Naive thymus-derived CD4-positive, alpha-beta T cell (primary cell): ENCODE measurements at regions not wholly inside any gene's neighbourhood (a gene's known extent, or its start where the extent isn't known, plus 50 kb on each side); places are given as distances from the start of the nearest gene placed in this dataset.
"Not testable (repeated sequence)": the region's sequence is repeated elsewhere in the genome, so short reads cannot be mapped to it uniquely, and the experiment has no call there.

Experiments
- ATAC-seq: fragments of 150-1000 bp; cut with Tn5 transposase; 2 replicates; pipeline ENCODE4 v1.10.0; 2021; ENCODE audit warnings: mild to moderate bottlenecking, moderate library complexity
- CTCF ChIA-PET: fragments of 350-600 bp; sonication (Branson Sonifier 250); formaldehyde crosslinking; loops from one replicate; lab custom pipeline; 2021; ENCODE audit warnings: antibody characterized with exemption; lab: Charles Lee
- POLR2A ChIA-PET: fragments of 350-600 bp; sonication (Branson Sonifier 250); formaldehyde crosslinking; loops from one replicate; lab custom pipeline; 2021; ENCODE audit warnings: antibody characterized with exemption, inconsistent platforms; lab: Charles Lee
- DNase-seq, 9 donors: peaks; one replicate each; pipeline versions ENCODE4 v3.0.0 to v3.0.0-alpha.2; 2020 to 2022; ENCODE audit warnings: mixed read lengths in 1 of 9
- H3K27ac ChIP-seq: one replicate; pipeline ENCODE4 v1.7.0; 2013; ENCODE audit warnings: mild to moderate bottlenecking, low read depth, low read length, moderate library complexity
- H3K27me3 ChIP-seq, 2 donors: one replicate each; pipeline ENCODE4 v1.7.0; 2013; ENCODE audit warnings: low read length in 2 of 2, mild to moderate bottlenecking in 2 of 2, moderate library complexity in 2 of 2; ENCODE audit not compliant: control insufficient read depth in 2 of 2, insufficient read depth in 2 of 2
- H3K36me3 ChIP-seq, 3 experiments: 1 replicate in 2 of 3; 2 replicates in 1 of 3; pipeline ENCODE4 v1.7.0; 2013; ENCODE audit warnings: low read length in 3 of 3, mild to moderate bottlenecking in 3 of 3, moderate library complexity in 1 of 3; ENCODE audit not compliant: insufficient read depth in 3 of 3, control insufficient read depth in 2 of 3
- H3K4me1 ChIP-seq, 2 donors: one replicate each; pipeline ENCODE4 v1.7.0; 2013; ENCODE audit warnings: low read length in 2 of 2, mild to moderate bottlenecking in 2 of 2, moderate library complexity in 1 of 2; ENCODE audit not compliant: control insufficient read depth in 2 of 2, insufficient read depth in 2 of 2
- H3K4me3 ChIP-seq: 2 replicates; pipeline ENCODE4 v1.7.0; 2013; ENCODE audit warnings: mild to moderate bottlenecking, low read length
- H3K9me3 ChIP-seq, 3 experiments: 1 replicate in 2 of 3; 2 replicates in 1 of 3; pipeline ENCODE4 v1.7.0; 2013; ENCODE audit warnings: low read length in 3 of 3; ENCODE audit not compliant: control insufficient read depth in 2 of 3
- H3K27ac Mint-ChIP-seq, 9 donors: one replicate each; pipeline ENCODE4 v1.8.0; 2020 to 2022; ENCODE audit warnings: mixed read lengths in 9 of 9, mild to moderate bottlenecking in 8 of 9, moderate library complexity in 5 of 9, inconsistent platforms in 2 of 9
- H3K27me3 Mint-ChIP-seq, 5 donors: one replicate each; pipeline ENCODE4 v1.8.0; 2021 to 2022; ENCODE audit warnings: mixed read lengths in 5 of 5, mild to moderate bottlenecking in 1 of 5
- H3K36me3 Mint-ChIP-seq, 5 donors: one replicate each; pipeline ENCODE4 v1.8.0; 2020 to 2022; ENCODE audit warnings: mixed read lengths in 5 of 5, mild to moderate bottlenecking in 3 of 5, inconsistent platforms in 1 of 5
- H3K4me1 Mint-ChIP-seq, 7 donors: one replicate each; pipeline ENCODE4 v1.8.0; 2020 to 2022; ENCODE audit warnings: mixed read lengths in 7 of 7, mild to moderate bottlenecking in 3 of 7, inconsistent platforms in 1 of 7
- H3K4me3 Mint-ChIP-seq, 10 donors: one replicate each; pipeline ENCODE4 v1.8.0; 2020 to 2022; ENCODE audit warnings: mild to moderate bottlenecking in 10 of 10, mixed read lengths in 10 of 10, moderate library complexity in 6 of 10, inconsistent platforms in 2 of 10
- H3K9me3 Mint-ChIP-seq, 11 donors: one replicate each; pipeline ENCODE4 v1.8.0; 2020 to 2022; ENCODE audit warnings: mixed read lengths in 11 of 11, mild to moderate bottlenecking in 4 of 11, inconsistent platforms in 1 of 11, moderate library complexity in 1 of 11
- intact Hi-C, 2 donors: fragments of 100-400 bp; cut with micrococcal nuclease; formaldehyde crosslinking; loops; one replicate each; pipeline ENCODE4 v1.15.1; 2023

DNA sequence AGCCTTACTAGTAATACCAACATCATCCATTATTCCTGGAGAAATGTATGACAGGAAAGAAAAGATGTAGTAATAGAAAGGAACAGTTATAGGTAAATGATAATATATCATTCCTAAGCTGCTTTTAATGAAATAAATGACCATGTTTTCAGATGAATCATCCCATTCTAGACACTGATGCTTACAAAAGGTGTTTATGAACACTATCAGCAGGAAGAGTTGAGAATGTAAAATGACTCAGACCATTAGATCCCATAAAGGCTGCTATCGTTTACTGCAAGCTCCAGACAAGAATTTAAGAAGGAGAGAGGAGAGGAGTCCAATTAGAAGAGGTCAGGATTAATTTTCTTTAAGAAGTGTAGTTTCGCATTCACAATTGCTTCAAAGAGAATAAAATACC is 1033.5 kb downstream of the EFNA5 start:
- H3K27ac ChIP-seq = no peak overlapping the region
- H3K4me1 Mint-ChIP-seq = no peaks in the 10 kb centered on the region
- no peak overlapping the region for H3K4me3 ChIP-seq
- peaks cover 0 to 3% (median 0%) of the 10 kb centered on the region in 5 donors for H3K36me3 Mint-ChIP-seq
- H3K4me1 ChIP-seq = no peaks in the 10 kb centered on the region
- no peak for ATAC-seq
- DNase-seq = no peak
- peaks cover 0 to 15% (median 3%) of the 10 kb centered on the region in 11 donors for H3K9me3 Mint-ChIP-seq
- POLR2A ChIA-PET = no interaction called here
- no peaks in the 10 kb centered on the region for H3K36me3 ChIP-seq
- H3K27ac Mint-ChIP-seq = no peak overlapping the region
- H3K27me3 Mint-ChIP-seq = no peaks in the 10 kb centered on the region
- no peak overlapping the region for H3K4me3 Mint-ChIP-seq
- CTCF ChIA-PET = no interaction called here
- no peaks in the 10 kb centered on the region for H3K9me3 ChIP-seq
- intact Hi-C loops = no loop called here
- no peaks in the 10 kb centered on the region for H3K27me3 ChIP-seq

DNA sequence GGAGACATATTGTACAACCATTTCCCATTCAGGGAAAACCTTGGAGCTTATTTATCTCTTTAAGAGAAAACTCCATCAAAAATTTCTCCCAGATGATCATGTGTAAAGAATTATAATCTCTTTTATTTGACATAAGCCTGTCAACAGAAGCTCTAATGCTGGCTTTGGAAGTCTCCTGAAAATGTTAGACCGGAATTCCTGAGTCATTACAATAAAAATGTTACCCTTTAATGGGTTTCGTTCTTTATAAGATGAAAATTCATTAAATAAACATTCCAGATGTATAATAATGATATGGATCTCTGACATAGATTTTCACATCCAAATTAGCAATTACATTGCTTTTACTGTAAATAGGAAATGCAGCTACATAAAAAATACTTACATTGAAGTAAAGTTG is 1036.4 kb downstream of the EFNA5 start:
- peaks cover 0 to 3% (median 0%) of the 10 kb centered on the region in 5 donors for H3K36me3 Mint-ChIP-seq
- intact Hi-C loops = no loop called here

DNA sequence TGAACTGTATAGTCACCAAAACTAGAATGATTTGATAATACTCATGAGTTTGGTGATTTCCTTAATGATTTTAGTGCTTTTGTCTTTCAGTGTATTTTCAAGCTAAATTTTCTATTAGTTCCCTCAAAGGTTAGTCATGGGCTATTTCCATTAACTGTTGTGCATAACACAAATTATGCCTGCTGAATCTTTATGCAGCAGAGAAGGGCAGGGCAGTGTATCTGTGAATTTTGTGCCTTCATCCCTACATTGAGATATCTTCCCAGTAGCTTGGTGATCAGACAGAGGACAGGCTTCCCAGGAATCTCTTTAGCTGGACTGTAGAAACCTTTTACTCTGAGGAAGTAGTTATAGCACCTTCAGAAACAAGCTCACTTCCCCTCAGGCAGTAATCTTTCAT is 1036.9 kb downstream of the EFNA5 start:
- no peaks in the 10 kb centered on the region for H3K9me3 ChIP-seq
- H3K4me1 Mint-ChIP-seq = no peaks in the 10 kb centered on the region
- H3K9me3 Mint-ChIP-seq = peaks cover 0 to 13% (median 3%) of the 10 kb centered on the region in 11 donors
- no peak overlapping the region for H3K4me3 Mint-ChIP-seq
- H3K36me3 Mint-ChIP-seq = peaks cover 0 to 3% (median 0%) of the 10 kb centered on the region in 5 donors
- H3K27ac Mint-ChIP-seq = no peak overlapping the region
- H3K4me1 ChIP-seq = no peaks in the 10 kb centered on the region
- no peak overlapping the region for H3K4me3 ChIP-seq
- intact Hi-C loops = no loop called here
- H3K36me3 ChIP-seq = no peaks in the 10 kb centered on the region
- H3K27ac ChIP-seq = no peak overlapping the region
- no peak for ATAC-seq
- ChIA-PET CTCF (no interaction called here), POLR2A (no interaction called here)
- H3K27me3 ChIP-seq = no peaks in the 10 kb centered on the region
- DNase-seq = no peak
- no peaks in the 10 kb centered on the region for H3K27me3 Mint-ChIP-seq

More for the DNA sequence above, 1036.4 kb downstream of the EFNA5 start:
- H3K4me1 ChIP-seq = no peaks in the 10 kb centered on the region
- ChIA-PET CTCF (no interaction called here), POLR2A (no interaction called here)
- Mint-ChIP-seq H3K9me3 (peaks cover 0 to 10% (median 3%) of the 10 kb centered on the region in 11 donors), H3K27me3 (no peaks in the 10 kb centered on the region), H3K27ac (no peak overlapping the region), H3K4me3 (no peak overlapping the region), H3K4me1 (no peaks in the 10 kb centered on the region)
- H3K9me3 ChIP-seq = no peaks in the 10 kb centered on the region
- no peak overlapping the region for H3K4me3 ChIP-seq
- DNase-seq (no peak), ATAC-seq (no peak)
- H3K27me3 ChIP-seq = no peaks in the 10 kb centered on the region
- no peaks in the 10 kb centered on the region for H3K36me3 ChIP-seq
- H3K27ac ChIP-seq = no peak overlapping the region

DNA sequence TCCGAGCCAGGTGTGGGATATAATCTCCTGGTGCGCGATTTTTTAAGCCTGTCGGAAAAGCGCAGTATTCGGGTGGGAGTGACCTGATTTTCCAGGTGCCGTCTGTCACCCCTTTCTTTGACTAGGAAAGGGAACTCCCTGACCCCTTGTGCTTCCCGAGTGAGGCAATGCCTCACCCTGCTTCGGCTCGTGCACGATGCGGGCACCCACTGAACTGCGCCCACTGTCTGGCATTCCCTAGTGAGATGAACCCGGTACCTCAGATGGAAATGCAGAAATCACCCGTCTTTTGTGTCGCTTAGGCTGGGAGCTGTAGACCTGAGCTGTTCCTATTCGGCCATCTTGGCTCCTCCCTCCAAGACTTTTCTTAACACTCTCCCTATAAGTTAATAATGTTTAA is 1042.3 kb downstream of the EFNA5 start:
- H3K9me3 ChIP-seq, DNase-seq, H3K27me3 Mint-ChIP-seq, H3K4me1 ChIP-seq, ATAC-seq, H3K27ac ChIP-seq, H3K27me3 ChIP-seq, H3K36me3 ChIP-seq, H3K27ac Mint-ChIP-seq, H3K36me3 Mint-ChIP-seq, CTCF ChIA-PET, intact Hi-C loops, H3K4me1 Mint-ChIP-seq, POLR2A ChIA-PET, H3K4me3 Mint-ChIP-seq, H3K4me3 ChIP-seq: not testable (repeated sequence)
- H3K9me3 Mint-ChIP-seq = peaks cover 0 to 11% (median 5%) of the 10 kb centered on the region in 11 donors

DNA sequence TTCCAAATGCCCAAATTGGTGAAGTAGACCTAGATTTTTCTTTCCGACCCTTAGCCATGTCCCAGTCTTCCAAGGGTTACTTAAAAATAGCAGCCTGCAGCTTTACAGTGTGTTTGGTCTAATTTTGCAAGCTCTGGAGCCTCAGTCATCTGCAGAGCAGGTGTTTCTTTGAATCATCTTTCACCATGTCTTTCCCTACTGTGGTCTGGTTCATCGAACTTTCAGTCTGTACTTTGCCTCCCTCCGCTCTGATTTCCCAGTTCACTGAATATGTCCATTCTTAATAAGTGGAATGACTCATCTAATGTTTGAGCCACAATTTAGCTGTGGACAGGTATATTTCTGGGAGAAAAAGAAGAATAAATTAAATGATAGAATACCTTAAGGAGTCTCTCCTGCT is 1060.7 kb downstream of the EFNA5 start:
- H3K27ac ChIP-seq = no peak overlapping the region
- ChIA-PET POLR2A (no interaction called here), CTCF (no interaction called here)
- H3K4me3 ChIP-seq = no peak overlapping the region
- intact Hi-C loops = no loop called here
- H3K27me3 Mint-ChIP-seq = no peaks in the 10 kb centered on the region
- no peaks in the 10 kb centered on the region for H3K36me3 Mint-ChIP-seq
- no peak overlapping the region for H3K27ac Mint-ChIP-seq
- H3K4me3 Mint-ChIP-seq = no peak overlapping the region
- H3K9me3 Mint-ChIP-seq = peaks cover 0 to 11% (median 0%) of the 10 kb centered on the region in 11 donors
- DNase-seq = no peak
- H3K4me1 ChIP-seq = no peaks in the 10 kb centered on the region
- H3K36me3 ChIP-seq = no peaks in the 10 kb centered on the region
- H3K4me1 Mint-ChIP-seq = no peaks in the 10 kb centered on the region
- H3K9me3 ChIP-seq = no peaks in the 10 kb centered on the region
- no peaks in the 10 kb centered on the region for H3K27me3 ChIP-seq
- ATAC-seq = no peak

DNA sequence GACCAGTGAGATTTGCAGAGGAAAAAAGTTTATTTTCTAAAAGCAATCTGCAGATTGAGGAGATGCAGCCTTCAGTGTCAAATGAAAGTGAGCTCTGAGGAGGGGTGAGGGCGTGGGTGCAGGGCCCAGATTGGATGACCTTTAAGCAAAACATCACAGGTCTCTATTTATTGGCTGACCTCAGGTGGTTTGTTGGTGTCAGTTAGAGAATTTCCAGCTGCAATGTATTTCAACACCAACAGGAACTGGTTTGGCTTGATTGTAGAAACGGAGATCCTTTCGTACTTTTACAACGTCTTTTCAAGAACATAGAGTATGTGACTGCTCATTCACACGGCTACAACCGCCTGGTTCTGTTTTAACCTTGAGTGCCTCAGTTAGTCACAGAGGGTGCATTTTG is 1069.1 kb downstream of the EFNA5 start:
- Mint-ChIP-seq H3K9me3 (peaks cover 0 to 10% (median 2%) of the 10 kb centered on the region in 11 donors), H3K27me3 (no peaks in the 10 kb centered on the region), H3K36me3 (no peaks in the 10 kb centered on the region), H3K4me1 (no peaks in the 10 kb centered on the region), H3K4me3 (no peak overlapping the region), H3K27ac (no peak overlapping the region)
- Histone ChIP-seq H3K9me3 (peaks cover 0 to 6% (median 0%) of the 10 kb centered on the region in 3 experiments), H3K27ac (no peak overlapping the region), H3K27me3 (no peaks in the 10 kb centered on the region), H3K36me3 (no peaks in the 10 kb centered on the region), H3K4me1 (no peaks in the 10 kb centered on the region), H3K4me3 (no peak overlapping the region)
- CTCF ChIA-PET = no interaction called here
- DNase-seq = no peak
- POLR2A ChIA-PET = no interaction called here
- intact Hi-C loops = no loop called here
- ATAC-seq = no peak

DNA sequence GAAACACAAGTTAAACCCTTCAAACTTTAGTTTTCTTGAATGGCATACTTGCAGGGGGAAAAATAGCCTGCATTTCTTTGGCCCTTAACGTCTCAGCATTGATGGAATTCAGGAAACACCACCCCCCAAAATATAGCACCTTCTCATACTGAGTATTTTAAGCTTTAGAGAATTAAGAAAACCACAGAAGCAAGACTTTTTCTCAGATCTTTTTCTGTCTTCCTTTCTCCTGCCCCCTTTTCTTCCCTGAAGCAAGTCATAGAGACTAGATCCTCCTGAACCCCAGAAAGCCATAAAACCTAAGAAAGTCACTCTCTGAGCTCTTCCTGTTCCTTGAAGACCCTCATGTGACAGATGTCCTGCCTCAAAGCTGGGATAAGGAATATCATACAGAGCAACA is 1069.9 kb downstream of the EFNA5 start:
- ATAC-seq = no peak
- Mint-ChIP-seq H3K4me3 (no peak overlapping the region), H3K4me1 (no peaks in the 10 kb centered on the region), H3K9me3 (peaks cover 0 to 12% (median 2%) of the 10 kb centered on the region in 11 donors), H3K36me3 (no peaks in the 10 kb centered on the region), H3K27ac (no peak overlapping the region), H3K27me3 (no peaks in the 10 kb centered on the region)
- DNase-seq = no peak
- ChIA-PET CTCF (no interaction called here), POLR2A (no interaction called here)
- Histone ChIP-seq H3K36me3 (no peaks in the 10 kb centered on the region), H3K27me3 (no peaks in the 10 kb centered on the region), H3K9me3 (peaks cover 0 to 6% (median 0%) of the 10 kb centered on the region in 3 experiments), H3K4me1 (no peaks in the 10 kb centered on the region), H3K27ac (no peak overlapping the region), H3K4me3 (no peak overlapping the region)
- intact Hi-C loops = no loop called here
